ENCODE measurements at regions not wholly inside any gene's neighbourhood (a gene's known extent, or its start where the extent isn't known, plus 50 kb on each side); places are given as distances from the start of the nearest gene placed in this dataset.
"Not testable (repeated sequence)": the region's sequence is repeated elsewhere in the genome, so short reads cannot be mapped to it uniquely, and the experiment has no call there.

- peak; percentile 47; the same call in 1 of the 2 replicates for TF ChIP-seq PRDM10 (tag by site-specific recombination; IDR thresholded peaks at IDR 0.05)
- peak; percentile 71 for TF ChIP-seq ZBTB48 (tag by site-specific recombination; IDR thresholded peaks at IDR 0.05)
- TF ChIP-seq MZF1 (tag by site-specific recombination; IDR thresholded peaks at IDR 0.05; ENCODE audit: borderline replicate concordance) = peak; percentile 58; the same call in 1 of the 2 replicates
- peak; percentile 57 for TF ChIP-seq ZNF335 (tag by site-specific recombination; conservative IDR thresholded peaks at IDR 0.05)
These were observed 129.5 kb upstream of the PLEKHM1 start (continued) for GRCh38 chr17:45619984-45620405.

- H3K4me1 ChIP-seq (ENCODE audit: control insufficient read depth, insufficient read depth, low read length); H3K36me3 ChIP-seq (ENCODE audit: control insufficient read depth in 2 of 2, insufficient read depth in 1 of 2, low read length in 2 of 2); POLR2A ChIA-PET; CTCF ChIA-PET; H3K9me3 ChIP-seq (ENCODE audit: control insufficient read depth, insufficient read depth, low read depth, low read length): not testable (repeated sequence)
- peak; percentile 30 for TF ChIP-seq ZBTB26 (tag by site-specific recombination; optimal IDR thresholded peaks at IDR 0.05)
- peak overlapping the region; percentile 46 for H3K4me3 ChIP-seq (ENCODE audit: low read depth, low read length)
- peak overlapping the region; percentile 41; the same call in 1 of the 2 replicates for H3K27ac ChIP-seq (ENCODE audit: extremely low read depth, low read depth, low read length)
These were observed 129.9 kb upstream of the PLEKHM1 start for GRCh38 chr17:45620468-45620867.

- H3K4me3 ChIP-seq (ENCODE audit: low read depth, low read length); CTCF ChIA-PET: not testable (repeated sequence)
These were observed 130.6 kb upstream of the PLEKHM1 start for GRCh38 chr17:45621087-45621486.

GRCh38 chr17:45622295-45622694 lies 131.8 kb upstream of the PLEKHM1 start:
- CTCF ChIA-PET, POLR2A ChIA-PET: not testable (repeated sequence)

More at GRCh38 chr17:45621087-45621486, 130.6 kb upstream of the PLEKHM1 start:
- H3K9me3 ChIP-seq (ENCODE audit: control insufficient read depth, insufficient read depth, low read depth, low read length); POLR2A ChIA-PET; H3K27ac ChIP-seq (ENCODE audit: extremely low read depth, low read depth, low read length); H3K4me1 ChIP-seq (ENCODE audit: control insufficient read depth, insufficient read depth, low read length); H3K36me3 ChIP-seq (ENCODE audit: control insufficient read depth in 2 of 2, insufficient read depth in 1 of 2, low read length in 2 of 2): not testable (repeated sequence)

GRCh38 chr17:45628019-45628418 lies 137.5 kb upstream of the PLEKHM1 start:
- Histone ChIP-seq H3K9me3 (ENCODE audit: control insufficient read depth, insufficient read depth, low read depth, low read length) (no peaks in the 10 kb centered on the region), H3K4me1 (ENCODE audit: control insufficient read depth, insufficient read depth, low read length) (no peaks in the 10 kb centered on the region), H3K27ac (ENCODE audit: extremely low read depth, low read depth, low read length) (no peak overlapping the region), H3K4me3 (ENCODE audit: low read depth, low read length) (no peak overlapping the region), H3K36me3 (ENCODE audit: control insufficient read depth in 2 of 2, insufficient read depth in 1 of 2, low read length in 2 of 2) (peaks cover 61 to 71% of the 10 kb centered on the region in 2 experiments)
- ChIA-PET POLR2A (no interaction called here), CTCF (interaction anchor here (0.6 to 4.0 kb wide), 4 partner anchors 9 to 315 kb away, joined by 3 to 24 read pairs (median 4); no protein-coding TSS in a partner anchor)
- TF ChIP-seq SCRT2 (tag by site-specific recombination; IDR thresholded peaks at IDR 0.05) = peak; percentile 48
- no peak for TF ChIP-seq ZNF571 (tag by site-specific recombination; IDR thresholded peaks at IDR 0.05)
- TF ChIP-seq ZNF658 (tag by site-specific recombination; IDR thresholded peaks at IDR 0.05) = no peak
- TF ChIP-seq GLIS1 (tag by site-specific recombination; IDR thresholded peaks at IDR 0.05) = peak; percentile 45; the same call in 1 of the 2 replicates

More at GRCh38 chr17:45622295-45622694, 131.8 kb upstream of the PLEKHM1 start:
- not testable (repeated sequence) for H3K9me3 ChIP-seq (ENCODE audit: control insufficient read depth, insufficient read depth, low read depth, low read length); H3K4me3 ChIP-seq (ENCODE audit: low read depth, low read length); H3K4me1 ChIP-seq (ENCODE audit: control insufficient read depth, insufficient read depth, low read length); H3K27ac ChIP-seq (ENCODE audit: extremely low read depth, low read depth, low read length)
- peaks cover 13 to 20% of the 10 kb centered on the region in 2 experiments; a peak in 2 of 3 replicates for H3K36me3 ChIP-seq (ENCODE audit: control insufficient read depth in 2 of 2, insufficient read depth in 1 of 2, low read length in 2 of 2)

All from HEK293 (cell line).